ENCODE measurements at regions not wholly inside any gene's neighbourhood (a gene's known extent, or its start where the extent isn't known, plus 50 kb on each side); places are given as distances from the start of the nearest gene placed in this dataset.

DNA sequence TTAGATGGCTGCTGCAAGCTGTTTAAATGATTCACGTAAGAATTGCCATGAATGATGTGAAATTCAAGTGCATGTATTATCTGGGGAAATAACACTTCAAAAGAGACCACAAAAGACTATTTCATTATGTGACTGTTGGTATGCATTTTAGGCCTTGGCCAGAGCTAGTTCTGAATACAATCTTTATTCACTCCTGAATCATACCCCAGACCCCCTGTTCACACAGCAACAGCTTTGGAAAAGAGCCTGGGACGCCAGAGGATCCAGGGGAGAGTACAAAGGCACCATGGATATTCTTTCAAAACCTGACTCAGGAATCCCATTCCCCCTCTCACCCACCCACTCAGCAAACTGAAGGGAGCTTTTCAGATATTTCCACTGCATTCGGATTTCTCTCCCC lies 377.1 kb upstream of the DPP6 start:
- Histone ChIP-seq H3K9ac (ENCODE audit: insufficient read depth, low read length, poor library complexity, severe bottlenecking) (no peak overlapping the region), H3K27ac (ENCODE audit: low read depth in 1 of 2, low read length in 2 of 2) (no peak overlapping the region), H3K4me3 (replicated peaks in 1 of 3; ENCODE audit: low read depth in 2 of 3, low read length in 3 of 3) (no peak overlapping the region), H3K79me2 (ENCODE audit: insufficient read depth, low read length) (no peaks in the 10 kb centered on the region), H3K4me2 (replicated peaks; ENCODE audit: extremely low read depth, low read length, poor library complexity, severe bottlenecking) (no peak overlapping the region), H3K4me1 (ENCODE audit: control insufficient read depth in 1 of 2, insufficient read depth in 2 of 2, low read length in 2 of 2) (no peaks in the 10 kb centered on the region), H2AFZ (ENCODE audit: insufficient read depth, low read depth, low read length, poor library complexity, severe bottlenecking) (no peak overlapping the region), H3K27me3 (ENCODE audit: control insufficient read depth in 2 of 2, insufficient read depth in 2 of 2, low read length in 2 of 2) (no peaks in the 10 kb centered on the region), H3K9me3 (replicated peaks in 1 of 2; ENCODE audit: control insufficient read depth in 1 of 2, insufficient read depth in 1 of 2, low read length in 2 of 2) (peaks cover 37 to 46% of the 10 kb centered on the region in 2 donors), H4K20me1 (ENCODE audit: insufficient read depth, low read length) (no peaks in the 10 kb centered on the region), H3K36me3 (replicated peaks in 1 of 2; ENCODE audit: control insufficient read depth in 1 of 2, insufficient read depth in 2 of 2, low read length in 2 of 2) (no peaks in the 10 kb centered on the region)
- DNase-seq = no peak
- no peaks in the 10 kb centered on the region for H3K4me1 Mint-ChIP-seq
- no peak overlapping the region for H3K27ac Mint-ChIP-seq
- peaks cover 3 to 28% (median 11%) of the 10 kb centered on the region in 7 donors for H3K9me3 Mint-ChIP-seq
- intact Hi-C loops (cut with micrococcal nuclease) = no loop called here
- H3K27me3 Mint-ChIP-seq (ENCODE audit: low read depth in 3 of 3) = peaks cover 0 to 3% (median 2%) of the 10 kb centered on the region in 3 donors
- H3K4me3 Mint-ChIP-seq = no peak overlapping the region
- TF ChIP-seq, protein P1, sequence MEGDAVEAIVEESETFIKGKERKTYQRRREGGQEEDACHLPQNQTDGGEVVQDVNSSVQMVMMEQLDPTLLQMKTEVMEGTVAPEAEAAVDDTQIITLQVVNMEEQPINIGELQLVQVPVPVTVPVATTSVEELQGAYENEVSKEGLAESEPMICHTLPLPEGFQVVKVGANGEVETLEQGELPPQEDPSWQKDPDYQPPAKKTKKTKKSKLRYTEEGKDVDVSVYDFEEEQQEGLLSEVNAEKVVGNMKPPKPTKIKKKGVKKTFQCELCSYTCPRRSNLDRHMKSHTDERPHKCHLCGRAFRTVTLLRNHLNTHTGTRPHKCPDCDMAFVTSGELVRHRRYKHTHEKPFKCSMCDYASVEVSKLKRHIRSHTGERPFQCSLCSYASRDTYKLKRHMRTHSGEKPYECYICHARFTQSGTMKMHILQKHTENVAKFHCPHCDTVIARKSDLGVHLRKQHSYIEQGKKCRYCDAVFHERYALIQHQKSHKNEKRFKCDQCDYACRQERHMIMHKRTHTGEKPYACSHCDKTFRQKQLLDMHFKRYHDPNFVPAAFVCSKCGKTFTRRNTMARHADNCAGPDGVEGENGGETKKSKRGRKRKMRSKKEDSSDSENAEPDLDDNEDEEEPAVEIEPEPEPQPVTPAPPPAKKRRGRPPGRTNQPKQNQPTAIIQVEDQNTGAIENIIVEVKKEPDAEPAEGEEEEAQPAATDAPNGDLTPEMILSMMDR (IDR thresholded peaks at IDR 0.05) = no peak
- no peaks in the 10 kb centered on the region for H3K36me3 Mint-ChIP-seq
- 33% methylated on average over 1 of the region's 3 CpGs for WGBS (ENCODE audit: insufficient coverage)

DNA sequence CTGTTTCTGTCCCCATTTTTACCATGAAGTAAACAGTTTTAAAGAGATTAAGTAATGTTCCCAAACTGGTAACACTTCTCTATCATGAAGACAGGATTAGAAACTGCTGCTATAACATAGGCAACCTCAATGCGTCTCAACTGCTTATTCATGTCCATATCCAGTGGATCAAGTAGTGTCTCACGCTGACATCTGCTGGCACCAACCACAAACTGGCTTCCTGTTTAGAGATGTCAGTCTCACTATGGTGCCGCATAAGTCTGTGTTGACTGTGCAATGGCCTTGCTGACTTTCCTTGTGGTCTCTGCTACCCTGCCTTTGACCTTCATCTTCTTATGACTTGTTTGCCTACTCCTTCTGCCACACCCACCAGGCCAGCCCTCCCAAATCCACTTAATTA lies 369.6 kb upstream of the DPP6 start:
- Mint-ChIP-seq H3K4me3 (no peak overlapping the region), H3K4me1 (no peaks in the 10 kb centered on the region), H3K27ac (no peak overlapping the region), H3K27me3 (ENCODE audit: low read depth in 3 of 3) (no peaks in the 10 kb centered on the region), H3K36me3 (no peaks in the 10 kb centered on the region), H3K9me3 (peaks cover 0 to 26% (median 5%) of the 10 kb centered on the region in 7 donors)
- intact Hi-C loops (cut with micrococcal nuclease) = no loop called here
- H3K36me3 ChIP-seq (replicated peaks in 1 of 2; ENCODE audit: control insufficient read depth in 1 of 2, insufficient read depth in 2 of 2, low read length in 2 of 2) = no peaks in the 10 kb centered on the region
- no peak overlapping the region for H3K9ac ChIP-seq (ENCODE audit: insufficient read depth, low read length, poor library complexity, severe bottlenecking)
- H3K4me3 ChIP-seq (replicated peaks in 1 of 3; ENCODE audit: low read depth in 2 of 3, low read length in 3 of 3) = no peak overlapping the region
- DNase-seq = no peak
- WGBS (ENCODE audit: insufficient coverage) = 62% methylated on average over 3 of the region's 3 CpGs
- no peaks in the 10 kb centered on the region for H3K27me3 ChIP-seq (ENCODE audit: control insufficient read depth in 2 of 2, insufficient read depth in 2 of 2, low read length in 2 of 2)
- H2AFZ ChIP-seq (ENCODE audit: insufficient read depth, low read depth, low read length, poor library complexity, severe bottlenecking) = no peak overlapping the region
- H3K9me3 ChIP-seq (replicated peaks in 1 of 2; ENCODE audit: control insufficient read depth in 1 of 2, insufficient read depth in 1 of 2, low read length in 2 of 2) = peaks cover 29 to 37% of the 10 kb centered on the region in 2 donors
- TF ChIP-seq, protein P1 (IDR thresholded peaks at IDR 0.05) = no peak
- H3K79me2 ChIP-seq (ENCODE audit: insufficient read depth, low read length) = no peaks in the 10 kb centered on the region
- H3K27ac ChIP-seq (ENCODE audit: low read depth in 1 of 2, low read length in 2 of 2) = no peak overlapping the region
- H4K20me1 ChIP-seq (ENCODE audit: insufficient read depth, low read length) = no peaks in the 10 kb centered on the region
- H3K4me2 ChIP-seq (replicated peaks; ENCODE audit: extremely low read depth, low read length, poor library complexity, severe bottlenecking) = no peak overlapping the region
- no peaks in the 10 kb centered on the region for H3K4me1 ChIP-seq (ENCODE audit: control insufficient read depth in 1 of 2, insufficient read depth in 2 of 2, low read length in 2 of 2)

Measured in CD14-positive monocyte (primary cell).